A549 (cell line): ENCODE measurements at regions not wholly inside any gene's neighbourhood (a gene's known extent, or its start where the extent isn't known, plus 50 kb on each side); places are given as distances from the start of the nearest gene placed in this dataset.

Experiments
- ATAC-seq, 2 experiments: fragments of 200-7000 bp in 1 of 2; fragments of >200 bp in 1 of 2; cut with Nextera tagmentation in 1 of 2; cut with Tn5 transposase in 1 of 2; 3 replicates each; pipeline versions ENCODE4 v1.8.0 to v1.9.1; 2018 to 2020; ENCODE audit warnings: mild to moderate bottlenecking in 1 of 2, moderate library complexity in 1 of 2
- CTCF ChIA-PET: fragments of 300-600 bp; sonication (Branson Sonifier 250); formaldehyde crosslinking; extraction: SDS; loops from one replicate; lab custom pipeline; 2021; ENCODE audit warnings: antibody characterized with exemption, inconsistent platforms; lab: Yijun Ruan, JAX
- POLR2A ChIA-PET: fragments of 350-600 bp; formaldehyde crosslinking; extraction: SDS; loops from one replicate; lab custom pipeline; 2021; ENCODE audit warnings: antibody characterized with exemption, inconsistent platforms; lab: Yijun Ruan, JAX
- DNase-seq, 2 experiments: peaks; one replicate each; pipeline versions ENCODE4 v3.0.0 to v3.0.0-alpha.2; 2011 to 2016; ENCODE audit warnings: low read depth in 1 of 2, low spot score in 1 of 2
- FAIRE-seq: peaks from 2 replicates; lab custom pipeline; 2011; peaks lifted over from hg19 to GRCh38; lab: Jason Lieb, UNC
- H3K27ac ChIP-seq, 2 experiments: fragments of >200 bp; sonication (Bioruptor Twin); formaldehyde crosslinking; 3 replicates each; pipeline ENCODE4 v1.5.1; 2016 to 2017
- H3K4me1 ChIP-seq: fragments of >200 bp; sonication (Bioruptor Twin); formaldehyde crosslinking; 3 replicates; pipeline ENCODE4 v1.6.1; 2016
- H3K4me2 ChIP-seq: fragments of >200 bp; sonication (Bioruptor Twin); formaldehyde crosslinking; 3 replicates; pipeline ENCODE4 v1.6.1; 2016
- H3K4me3 ChIP-seq: fragments of >200 bp; sonication (Bioruptor Twin); formaldehyde crosslinking; 3 replicates; pipeline ENCODE4 v1.5.1; 2016
- H3K9me3 ChIP-seq: fragments of >200 bp; sonication (Bioruptor Twin); formaldehyde crosslinking; 3 replicates; pipeline ENCODE4 v1.6.1; 2016
- BHLHE40 ChIP-seq: IDR thresholded peaks from 2 replicates; pipeline ENCODE4 v1.6.1; 2012; ENCODE audit warnings: low read depth, low read length, inconsistent platforms
- CHD4 ChIP-seq: fragments of 200-600 bp; sonication (generic); IDR thresholded peaks from 2 replicates; pipeline ENCODE4 v1.6.1; 2016; ENCODE audit warnings: antibody characterized with exemption, mild to moderate bottlenecking, borderline replicate concordance
- EP300 ChIP-seq, 2 experiments: fragments of >200 bp; sonication (Bioruptor Twin); formaldehyde crosslinking; IDR thresholded peaks; 2 replicates in 1 of 2; 3 replicates in 1 of 2; pipeline ENCODE4 v1.6.1; 2016 to 2017
- ESRRA ChIP-seq: fragments of 150-350 bp; IDR thresholded peaks from 2 replicates; pipeline ENCODE4 v1.6.1; 2014; ENCODE audit warnings: mild to moderate bottlenecking, low read length, borderline replicate concordance
- FOXS1 ChIP-seq: fragments of 250-450 bp; sonication (Bioruptor Pico); IDR thresholded peaks from 2 replicates; pipeline ENCODE4 v1.5.0; 2020; ENCODE audit warnings: mild to moderate bottlenecking, moderate library complexity
- HDAC2 ChIP-seq: fragments of 200-600 bp; sonication (generic); IDR thresholded peaks from 2 replicates; pipeline ENCODE4 v1.6.1; 2016
- HEYL ChIP-seq: fragments of 250-450 bp; sonication (Bioruptor Pico); IDR thresholded peaks from 2 replicates; pipeline ENCODE4 v1.8.0; 2021; ENCODE audit warnings: mild to moderate bottlenecking, moderate library complexity
- HOXB5 ChIP-seq: fragments of 250-450 bp; sonication (Bioruptor Pico); IDR thresholded peaks from 2 replicates; pipeline ENCODE4 v1.5.0; 2020; ENCODE audit warnings: mild to moderate bottlenecking, moderate library complexity
- JUN ChIP-seq, 2 experiments: fragments of >200 bp; sonication (Bioruptor Twin); formaldehyde crosslinking; IDR thresholded peaks; 2 replicates in 1 of 2; 3 replicates in 1 of 2; pipeline ENCODE4 v1.6.1; 2016 to 2017
- JUNB ChIP-seq: fragments of >200 bp; sonication (Bioruptor Twin); formaldehyde crosslinking; IDR thresholded peaks from 2 replicates; pipeline ENCODE4 v1.6.1; 2016
- MAFK ChIP-seq: fragments of 450-650 bp; IDR thresholded peaks from 2 replicates; pipeline ENCODE4 v1.6.1; 2014; ENCODE audit not compliant: partially characterized antibody
- MAZ ChIP-seq: fragments of 150-350 bp; IDR thresholded peaks from 2 replicates; pipeline ENCODE4 v1.6.1; 2014; ENCODE audit warnings: antibody characterized with exemption, low read depth, low read length, borderline replicate concordance
- NFE2L2 ChIP-seq: fragments of 150-350 bp; conservative IDR thresholded peaks from 2 replicates; pipeline ENCODE4 v1.6.1; 2014; ENCODE audit warnings: low read length
- NPAS2 ChIP-seq: fragments of 250-450 bp; sonication (Bioruptor Pico); IDR thresholded peaks from 2 replicates; pipeline ENCODE4 v1.8.0; 2022; ENCODE audit warnings: mild to moderate bottlenecking, moderate library complexity, borderline replicate concordance
- NR3C1 ChIP-seq: fragments of >200 bp; sonication (Bioruptor Twin); formaldehyde crosslinking; IDR thresholded peaks from 3 replicates; pipeline ENCODE4 v1.6.1; 2017
- PHF8 ChIP-seq: fragments of 200-600 bp; sonication (generic); IDR thresholded peaks from 2 replicates; pipeline ENCODE4 v1.6.1; 2016; ENCODE audit warnings: low read depth, mild to moderate bottlenecking, antibody characterized with exemption, moderate library complexity, borderline replicate concordance
- POLR2A ChIP-seq: IDR thresholded peaks from 2 replicates; pipeline ENCODE4 v1.6.1; 2012; ENCODE audit warnings: mild to moderate bottlenecking, low read length
- POLR2AphosphoS2 ChIP-seq: conservative IDR thresholded peaks from 2 replicates; pipeline ENCODE4 v1.6.1; 2012; ENCODE audit warnings: low read length, improper control_type of control experiment, inconsistent platforms
- RARB ChIP-seq: fragments of 250-450 bp; sonication (Bioruptor Pico); IDR thresholded peaks from 2 replicates; pipeline ENCODE4 v1.8.0; 2021; ENCODE audit warnings: mild to moderate bottlenecking, moderate library complexity
- RCOR1 ChIP-seq: fragments of 150-350 bp; IDR thresholded peaks from 2 replicates; pipeline ENCODE4 v1.6.1; 2014; ENCODE audit warnings: antibody characterized with exemption, low read length, low read depth
- SREBF2 ChIP-seq: fragments of 450-650 bp; IDR thresholded peaks from 2 replicates; pipeline ENCODE4 v1.6.1; 2014; ENCODE audit warnings: mild to moderate bottlenecking, moderate library complexity
- TFCP2L1 ChIP-seq: fragments of 250-450 bp; sonication (Bioruptor Pico); IDR thresholded peaks from 2 replicates; pipeline ENCODE4 v1.5.0; 2021; ENCODE audit warnings: mild to moderate bottlenecking
- ZFP36 ChIP-seq: fragments of 450-650 bp; IDR thresholded peaks from 2 replicates; pipeline ENCODE4 v1.6.1; 2014; ENCODE audit warnings: borderline replicate concordance; ENCODE audit not compliant: partially characterized antibody
- ZSCAN20 ChIP-seq: fragments of 250-450 bp; sonication (Bioruptor Pico); IDR thresholded peaks from 2 replicates; pipeline ENCODE4 v1.8.0; 2022; ENCODE audit warnings: mild to moderate bottlenecking, moderate library complexity
- WGBS: methylation state at CpG from one replicate; pipeline ENCODE4 v1.1.6; 2017; ENCODE audit errors: missing lambda C conversion rate; 5-methylcytosine and 5-hydroxymethylcytosine counted together
- TF ChIP-seq, protein P1 (sequence below): fragments of 250-450 bp; sonication (Bioruptor Pico); IDR thresholded peaks from 2 replicates; pipeline ENCODE4 v1.5.0; 2020; ENCODE audit warnings: low read depth, mild to moderate bottlenecking, moderate library complexity
- TF ChIP-seq, protein P2 (sequence below): fragments of 250-450 bp; sonication (Bioruptor Pico); IDR thresholded peaks from 2 replicates; pipeline ENCODE4 v1.5.0; 2021; ENCODE audit warnings: mild to moderate bottlenecking, moderate library complexity, borderline replicate concordance
- TF ChIP-seq, protein P3 (sequence below): IDR thresholded peaks from 2 replicates; pipeline ENCODE4 v1.6.1; 2012
- TF ChIP-seq, protein P4 (sequence below): fragments of 200-600 bp; sonication (generic); IDR thresholded peaks from 2 replicates; pipeline ENCODE4 v1.6.1; 2016; ENCODE audit warnings: antibody characterized with exemption, mild to moderate bottlenecking, moderate library complexity
- TF ChIP-seq, protein P5 (sequence below): fragments of 150-350 bp; IDR thresholded peaks from 2 replicates; pipeline ENCODE4 v1.6.1; 2014; ENCODE audit warnings: low read depth, mild to moderate bottlenecking, low read length

DNA sequence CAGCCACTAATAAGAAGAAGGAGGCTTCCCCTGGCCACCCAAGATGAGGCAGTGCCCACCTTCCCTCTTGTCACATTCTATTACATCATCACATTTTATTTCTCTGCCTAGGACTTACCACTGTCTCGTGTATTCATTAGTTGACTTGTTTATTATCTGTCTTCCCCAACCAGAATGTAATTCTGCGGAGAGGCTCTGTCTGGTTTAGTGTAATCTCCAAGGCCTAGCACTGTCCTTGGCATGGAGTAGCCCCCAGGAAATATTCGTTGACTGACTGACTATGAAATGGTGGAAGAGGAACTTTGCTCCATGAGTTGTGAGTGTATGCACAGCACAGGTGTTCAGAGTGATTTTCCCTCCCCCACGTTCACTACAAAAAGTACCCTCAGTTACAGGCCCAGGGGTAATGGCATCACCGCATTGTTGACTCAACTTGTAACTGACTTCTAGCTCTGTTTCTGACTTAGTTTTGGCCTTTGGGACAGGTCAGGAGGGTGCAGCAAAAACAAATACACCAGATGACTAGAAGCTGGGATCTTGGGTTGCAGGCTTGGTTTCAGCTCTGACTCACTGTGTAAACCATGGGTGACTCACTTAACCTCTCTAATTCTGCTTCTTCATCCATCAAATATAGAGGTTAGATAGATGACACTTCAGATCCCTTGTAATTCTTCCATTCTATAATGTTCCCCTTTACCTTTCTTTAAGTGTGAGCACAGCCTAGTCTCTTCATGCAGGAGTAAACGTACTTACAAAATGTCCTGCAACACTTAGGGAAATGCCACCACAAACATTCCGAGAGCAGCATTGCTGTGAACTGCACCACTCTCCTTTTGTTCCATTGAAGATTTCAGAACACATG lies 229.7 kb downstream of the KCNRG start (continued):
- TF ChIP-seq FOXS1 (CRISPR knock-in tag) (no peak; the same call in 1 of the 2 replicates), RCOR1 (no peak), BHLHE40 (no peak), SREBF2 (no peak), HEYL (no peak), HOXB5 (CRISPR knock-in tag) (no peak), ESRRA (no peak), POLR2AphosphoS2 (no peak), MAZ (no peak), MAFK (no peak), PHF8 (no peak), ZSCAN20 (CRISPR knock-in tag) (no peak), NFE2L2 (no peak)
- TF ChIP-seq, protein P1, sequence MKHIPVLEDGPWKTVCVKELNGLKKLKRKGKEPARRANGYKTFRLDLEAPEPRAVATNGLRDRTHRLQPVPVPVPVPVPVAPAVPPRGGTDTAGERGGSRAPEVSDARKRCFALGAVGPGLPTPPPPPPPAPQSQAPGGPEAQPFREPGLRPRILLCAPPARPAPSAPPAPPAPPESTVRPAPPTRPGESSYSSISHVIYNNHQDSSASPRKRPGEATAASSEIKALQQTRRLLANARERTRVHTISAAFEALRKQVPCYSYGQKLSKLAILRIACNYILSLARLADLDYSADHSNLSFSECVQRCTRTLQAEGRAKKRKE = no peak
- TF ChIP-seq, protein P2, sequence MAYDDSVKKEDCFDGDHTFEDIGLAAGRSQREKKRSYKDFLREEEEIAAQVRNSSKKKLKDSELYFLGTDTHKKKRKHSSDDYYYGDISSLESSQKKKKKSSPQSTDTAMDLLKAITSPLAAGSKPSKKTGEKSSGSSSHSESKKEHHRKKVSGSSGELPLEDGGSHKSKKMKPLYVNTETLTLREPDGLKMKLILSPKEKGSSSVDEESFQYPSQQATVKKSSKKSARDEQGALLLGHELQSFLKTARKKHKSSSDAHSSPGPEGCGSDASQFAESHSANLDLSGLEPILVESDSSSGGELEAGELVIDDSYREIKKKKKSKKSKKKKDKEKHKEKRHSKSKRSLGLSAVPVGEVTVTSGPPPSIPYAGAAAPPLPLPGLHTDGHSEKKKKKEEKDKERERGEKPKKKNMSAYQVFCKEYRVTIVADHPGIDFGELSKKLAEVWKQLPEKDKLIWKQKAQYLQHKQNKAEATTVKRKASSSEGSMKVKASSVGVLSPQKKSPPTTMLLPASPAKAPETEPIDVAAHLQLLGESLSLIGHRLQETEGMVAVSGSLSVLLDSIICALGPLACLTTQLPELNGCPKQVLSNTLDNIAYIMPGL (CRISPR knock-in tag) = no peak
- TF ChIP-seq, protein P3, sequence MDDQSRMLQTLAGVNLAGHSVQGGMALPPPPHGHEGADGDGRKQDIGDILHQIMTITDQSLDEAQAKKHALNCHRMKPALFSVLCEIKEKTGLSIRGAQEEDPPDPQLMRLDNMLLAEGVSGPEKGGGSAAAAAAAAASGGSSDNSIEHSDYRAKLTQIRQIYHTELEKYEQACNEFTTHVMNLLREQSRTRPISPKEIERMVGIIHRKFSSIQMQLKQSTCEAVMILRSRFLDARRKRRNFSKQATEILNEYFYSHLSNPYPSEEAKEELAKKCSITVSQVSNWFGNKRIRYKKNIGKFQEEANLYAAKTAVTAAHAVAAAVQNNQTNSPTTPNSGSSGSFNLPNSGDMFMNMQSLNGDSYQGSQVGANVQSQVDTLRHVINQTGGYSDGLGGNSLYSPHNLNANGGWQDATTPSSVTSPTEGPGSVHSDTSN = no peak; the same call in 1 of the 2 replicates
- TF ChIP-seq, protein P4, sequence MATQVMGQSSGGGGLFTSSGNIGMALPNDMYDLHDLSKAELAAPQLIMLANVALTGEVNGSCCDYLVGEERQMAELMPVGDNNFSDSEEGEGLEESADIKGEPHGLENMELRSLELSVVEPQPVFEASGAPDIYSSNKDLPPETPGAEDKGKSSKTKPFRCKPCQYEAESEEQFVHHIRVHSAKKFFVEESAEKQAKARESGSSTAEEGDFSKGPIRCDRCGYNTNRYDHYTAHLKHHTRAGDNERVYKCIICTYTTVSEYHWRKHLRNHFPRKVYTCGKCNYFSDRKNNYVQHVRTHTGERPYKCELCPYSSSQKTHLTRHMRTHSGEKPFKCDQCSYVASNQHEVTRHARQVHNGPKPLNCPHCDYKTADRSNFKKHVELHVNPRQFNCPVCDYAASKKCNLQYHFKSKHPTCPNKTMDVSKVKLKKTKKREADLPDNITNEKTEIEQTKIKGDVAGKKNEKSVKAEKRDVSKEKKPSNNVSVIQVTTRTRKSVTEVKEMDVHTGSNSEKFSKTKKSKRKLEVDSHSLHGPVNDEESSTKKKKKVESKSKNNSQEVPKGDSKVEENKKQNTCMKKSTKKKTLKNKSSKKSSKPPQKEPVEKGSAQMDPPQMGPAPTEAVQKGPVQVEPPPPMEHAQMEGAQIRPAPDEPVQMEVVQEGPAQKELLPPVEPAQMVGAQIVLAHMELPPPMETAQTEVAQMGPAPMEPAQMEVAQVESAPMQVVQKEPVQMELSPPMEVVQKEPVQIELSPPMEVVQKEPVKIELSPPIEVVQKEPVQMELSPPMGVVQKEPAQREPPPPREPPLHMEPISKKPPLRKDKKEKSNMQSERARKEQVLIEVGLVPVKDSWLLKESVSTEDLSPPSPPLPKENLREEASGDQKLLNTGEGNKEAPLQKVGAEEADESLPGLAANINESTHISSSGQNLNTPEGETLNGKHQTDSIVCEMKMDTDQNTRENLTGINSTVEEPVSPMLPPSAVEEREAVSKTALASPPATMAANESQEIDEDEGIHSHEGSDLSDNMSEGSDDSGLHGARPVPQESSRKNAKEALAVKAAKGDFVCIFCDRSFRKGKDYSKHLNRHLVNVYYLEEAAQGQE = no peak
- TF ChIP-seq, protein P5, sequence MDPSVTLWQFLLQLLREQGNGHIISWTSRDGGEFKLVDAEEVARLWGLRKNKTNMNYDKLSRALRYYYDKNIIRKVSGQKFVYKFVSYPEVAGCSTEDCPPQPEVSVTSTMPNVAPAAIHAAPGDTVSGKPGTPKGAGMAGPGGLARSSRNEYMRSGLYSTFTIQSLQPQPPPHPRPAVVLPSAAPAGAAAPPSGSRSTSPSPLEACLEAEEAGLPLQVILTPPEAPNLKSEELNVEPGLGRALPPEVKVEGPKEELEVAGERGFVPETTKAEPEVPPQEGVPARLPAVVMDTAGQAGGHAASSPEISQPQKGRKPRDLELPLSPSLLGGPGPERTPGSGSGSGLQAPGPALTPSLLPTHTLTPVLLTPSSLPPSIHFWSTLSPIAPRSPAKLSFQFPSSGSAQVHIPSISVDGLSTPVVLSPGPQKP = no peak

DNA sequence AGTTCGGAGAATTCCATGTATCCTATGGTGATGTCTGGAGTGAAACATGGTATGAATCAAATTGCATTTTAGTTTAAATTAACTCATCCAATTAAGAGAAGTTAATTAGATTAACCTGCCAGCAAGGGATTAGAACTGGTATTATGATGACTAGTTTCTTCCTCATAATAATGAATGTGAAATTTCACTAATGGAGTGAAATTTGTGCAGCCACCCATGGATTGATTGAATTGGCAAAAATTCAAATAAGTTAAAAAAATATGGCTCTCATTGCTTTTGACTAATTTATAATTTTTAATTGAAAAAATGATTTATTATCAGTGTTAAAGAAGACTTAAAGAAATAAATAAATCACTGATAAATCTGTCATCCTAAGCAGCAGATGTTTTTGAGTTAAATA lies 232.0 kb downstream of the KCNRG start:
- ChIA-PET CTCF (no interaction called here), POLR2A (no interaction called here)
- Histone ChIP-seq H3K27ac (no peak overlapping the region), H3K4me1 (peaks cover 19% of the 10 kb centered on the region), H3K4me2 (no peak overlapping the region), H3K9me3 (peaks cover 11% of the 10 kb centered on the region; the same call in 2 of the 3 replicates), H3K4me3 (no peak overlapping the region)
- 97% methylated on average over 1 of the region's 1 CpG for WGBS
- DNase-seq (no peak), FAIRE-seq (no peak), ATAC-seq (no peak)
- TF ChIP-seq MAFK = no peak
- TF ChIP-seq, protein P2 (CRISPR knock-in tag) = no peak
- TF ChIP-seq POLR2AphosphoS2 = no peak
- no peak for TF ChIP-seq NR3C1
- TF ChIP-seq JUN (IDR thresholded peaks at IDR 0.05) = no peak
- TF ChIP-seq RARB = no peak
- no peak for TF ChIP-seq HDAC2
- no peak for TF ChIP-seq POLR2A
- no peak for TF ChIP-seq EP300 (IDR thresholded peaks at IDR 0.05)
- no peak for TF ChIP-seq CHD4
- no peak for TF ChIP-seq ZFP36
- no peak for TF ChIP-seq JUNB
- no peak for TF ChIP-seq TFCP2L1 (CRISPR knock-in tag)
- no peak for TF ChIP-seq NPAS2
